ENCODE measurements at regions not wholly inside any gene's neighbourhood (a gene's known extent, or its start where the extent isn't known, plus 50 kb on each side); places are given as distances from the start of the nearest gene placed in this dataset.

DNA sequence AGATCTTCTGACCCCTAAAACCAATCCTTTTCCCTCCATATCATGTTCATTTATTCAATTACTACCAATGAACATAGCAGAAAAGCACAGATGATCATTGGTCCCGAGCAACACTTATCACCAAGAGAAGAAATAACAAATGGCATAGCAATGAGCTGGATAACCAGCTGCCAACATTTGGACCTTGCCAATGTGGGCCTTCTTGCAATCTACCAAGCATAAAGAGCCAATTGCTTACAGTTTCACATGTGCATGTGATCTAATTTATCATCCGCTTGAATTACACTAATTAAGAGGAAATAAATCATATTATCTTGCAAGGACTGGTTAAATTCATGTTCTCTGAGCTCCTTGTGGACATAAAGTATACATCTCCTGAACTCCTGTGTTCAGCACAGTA is 134.8 kb upstream of the HMGA2 start:
- H3K4me1 Mint-ChIP-seq (ENCODE audit: low read depth), result no peaks in the 10 kb centered on the region
- H3K9me3 Mint-ChIP-seq, result peaks cover 1% of the 10 kb centered on the region
- no peak overlapping the region for H3K4me3 Mint-ChIP-seq
- no peak overlapping the region for H3K27ac Mint-ChIP-seq
- intact Hi-C loops (cut with micrococcal nuclease), result no loop called here
- CTCF ChIA-PET, result interaction anchor here (1.0 to 1.8 kb wide), 3 partner anchors 42 to 133 kb away, joined by 3 to 8 read pairs (median 7); no protein-coding TSS in a partner anchor
- peaks cover 9% of the 10 kb centered on the region for H3K27me3 Mint-ChIP-seq (ENCODE audit: low read depth)
- no peak for DNase-seq
- no peaks in the 10 kb centered on the region for H3K36me3 Mint-ChIP-seq (ENCODE audit: low read depth)

DNA sequence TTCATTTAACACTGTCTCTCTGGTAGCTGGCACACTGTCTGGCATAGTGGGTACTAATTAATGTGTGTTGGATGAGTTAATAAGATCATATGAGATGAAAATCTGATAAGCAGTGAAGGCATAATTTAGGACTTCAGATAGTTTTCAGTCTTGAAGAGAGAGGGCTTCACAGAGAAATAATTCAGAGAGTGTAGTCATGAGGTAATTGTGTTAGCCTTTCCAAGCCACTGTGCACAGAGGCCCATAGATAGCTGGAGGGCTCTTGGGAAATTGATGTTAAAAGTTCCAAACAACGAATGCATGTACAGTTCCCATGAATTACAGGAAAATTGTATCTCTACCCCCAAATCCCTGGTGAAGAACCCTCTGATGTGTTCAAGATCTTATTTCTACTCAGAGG is 133.8 kb upstream of the HMGA2 start:
- Mint-ChIP-seq H3K27ac (no peak overlapping the region), H3K9me3 (peaks cover 1% of the 10 kb centered on the region), H3K27me3 (ENCODE audit: low read depth) (peaks cover 9% of the 10 kb centered on the region), H3K36me3 (ENCODE audit: low read depth) (no peaks in the 10 kb centered on the region), H3K4me1 (ENCODE audit: low read depth) (no peaks in the 10 kb centered on the region), H3K4me3 (no peak overlapping the region)
- intact Hi-C loops (cut with micrococcal nuclease), result no loop called here
- CTCF ChIA-PET, result interaction anchor here (1.6 to 1.8 kb wide), 2 partner anchors 43 to 134 kb away, joined by 7 to 8 read pairs; no protein-coding TSS in a partner anchor
- DNase-seq, result no peak

DNA sequence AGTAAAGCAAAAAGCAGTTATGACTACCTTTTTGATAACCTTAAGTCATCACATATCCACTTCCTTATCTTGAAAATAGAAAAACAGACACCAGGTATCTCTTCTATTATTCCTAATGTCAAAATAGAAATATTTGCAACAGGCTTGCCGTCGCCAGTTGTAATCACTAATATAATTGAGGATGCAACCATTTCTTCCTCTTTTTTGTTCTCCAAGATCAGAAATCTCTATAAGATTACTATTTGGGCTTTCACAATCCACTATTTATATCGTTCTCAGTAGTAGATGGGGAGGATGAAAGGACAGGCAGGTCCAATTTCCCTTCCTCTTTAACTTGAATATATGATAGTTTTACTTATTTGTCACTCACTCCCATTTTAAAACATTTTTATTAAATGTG is 130.2 kb upstream of the HMGA2 start:
- intact Hi-C loops (cut with micrococcal nuclease), result no loop called here
- Mint-ChIP-seq H3K27ac (no peak overlapping the region), H3K4me1 (ENCODE audit: low read depth) (no peaks in the 10 kb centered on the region), H3K9me3 (no peaks in the 10 kb centered on the region), H3K27me3 (ENCODE audit: low read depth) (peaks cover 14% of the 10 kb centered on the region), H3K36me3 (ENCODE audit: low read depth) (no peaks in the 10 kb centered on the region), H3K4me3 (no peak overlapping the region)
- no peak for DNase-seq
- CTCF ChIA-PET, result no interaction called here

DNA sequence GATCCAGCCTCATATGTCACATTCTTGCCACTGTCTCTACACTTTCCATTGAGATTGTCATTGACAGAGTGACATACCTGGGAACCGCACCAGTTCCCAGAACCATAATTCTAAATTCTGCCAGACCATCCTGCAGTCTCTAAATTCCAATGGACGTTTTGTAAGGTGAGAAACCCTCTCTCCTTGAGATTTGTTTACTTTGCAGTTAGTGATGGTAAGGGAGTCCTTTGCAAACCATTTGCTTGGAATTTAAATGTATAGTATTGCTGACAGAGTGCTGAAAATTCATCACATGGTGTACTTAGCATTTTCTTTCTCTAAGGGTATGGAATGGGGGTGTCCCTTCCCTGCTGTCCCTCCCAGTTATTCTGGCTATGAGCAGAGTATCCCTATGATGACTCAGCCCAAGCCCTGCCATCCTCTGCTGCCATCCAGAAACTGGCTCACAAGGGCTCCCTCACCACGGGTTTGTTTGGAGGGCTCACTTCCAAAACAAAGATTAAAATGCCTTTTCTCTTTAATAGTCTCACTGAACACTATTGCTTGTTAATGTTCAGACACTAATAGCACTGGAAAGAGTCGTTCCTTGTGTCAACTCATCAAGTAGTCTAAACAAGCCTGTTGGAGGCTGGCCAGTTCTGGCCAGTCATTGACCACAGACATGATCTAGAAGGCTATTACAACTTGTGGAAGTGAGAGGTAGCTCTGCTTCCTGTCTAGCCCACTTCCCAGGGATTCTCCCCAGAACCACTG is 129.0 kb upstream of the HMGA2 start:
- Mint-ChIP-seq H3K27ac (no peak overlapping the region), H3K9me3 (no peaks in the 10 kb centered on the region), H3K36me3 (ENCODE audit: low read depth) (no peaks in the 10 kb centered on the region), H3K27me3 (ENCODE audit: low read depth) (peaks cover 14% of the 10 kb centered on the region), H3K4me3 (no peak overlapping the region), H3K4me1 (ENCODE audit: low read depth) (no peaks in the 10 kb centered on the region)
- intact Hi-C loops (cut with micrococcal nuclease), result no loop called here
- CTCF ChIA-PET, result no interaction called here
- no peak for DNase-seq

DNA sequence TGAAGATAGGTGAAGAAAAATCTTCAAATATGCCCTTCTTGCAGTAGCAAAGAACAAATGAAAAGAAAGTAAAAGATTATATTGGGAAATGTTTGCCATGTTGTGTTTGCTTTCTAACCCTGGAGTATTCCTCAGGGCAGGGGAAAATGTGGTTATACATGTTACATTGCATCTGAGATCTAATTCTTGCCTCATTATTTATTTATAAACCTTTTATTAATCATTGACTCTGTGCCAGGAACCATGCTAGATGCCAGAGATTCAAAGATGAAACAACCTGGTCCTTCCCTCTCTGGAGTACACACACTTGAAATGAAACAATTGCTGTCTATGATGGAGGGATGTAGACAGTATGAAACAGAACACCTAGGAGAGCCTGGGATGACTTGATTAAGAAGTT is 128.1 kb upstream of the HMGA2 start:
- peaks cover 11% of the 10 kb centered on the region for H3K27me3 Mint-ChIP-seq (ENCODE audit: low read depth)
- CTCF ChIA-PET, result interaction anchor here (0.6 kb wide), 1 partner anchor 93 kb away, joined by 3 read pairs; no protein-coding TSS in a partner anchor
- no peak for DNase-seq

DNA sequence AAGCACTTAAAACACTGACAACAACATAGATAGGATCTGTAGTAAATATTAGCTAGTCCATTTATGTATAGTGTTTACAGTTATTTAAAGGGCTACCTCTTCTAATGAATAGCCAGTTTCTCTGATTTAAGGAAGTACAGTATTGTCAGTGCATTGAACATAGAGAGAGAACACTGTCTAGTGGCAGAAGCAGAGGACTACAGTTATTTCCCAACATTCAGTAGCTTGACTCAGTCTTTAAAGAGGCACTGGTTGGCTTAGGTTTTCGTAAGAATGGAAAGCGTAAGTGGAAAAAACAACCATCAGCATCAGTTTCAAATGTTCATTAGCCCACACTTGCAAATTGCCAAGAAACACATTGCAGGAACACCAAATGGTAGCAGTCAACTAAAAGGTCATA is 125.0 kb upstream of the HMGA2 start:
- H3K9me3 Mint-ChIP-seq, result peaks cover 3% of the 10 kb centered on the region
- H3K4me1 Mint-ChIP-seq (ENCODE audit: low read depth), result no peaks in the 10 kb centered on the region
- H3K4me3 Mint-ChIP-seq, result no peak overlapping the region
- CTCF ChIA-PET, result interaction anchor here (0.6 kb wide), 1 partner anchor 1853 kb away, joined by 4 read pairs; no protein-coding TSS in a partner anchor
- H3K27ac Mint-ChIP-seq, result no peak overlapping the region
- H3K36me3 Mint-ChIP-seq (ENCODE audit: low read depth), result peaks cover 2% of the 10 kb centered on the region
- no peak for DNase-seq
- H3K27me3 Mint-ChIP-seq (ENCODE audit: low read depth), result peaks cover 11% of the 10 kb centered on the region
- intact Hi-C loops (cut with micrococcal nuclease), result no loop called here

More for the DNA sequence above, 128.1 kb upstream of the HMGA2 start:
- Mint-ChIP-seq H3K4me3 (no peak overlapping the region), H3K36me3 (ENCODE audit: low read depth) (no peaks in the 10 kb centered on the region), H3K4me1 (ENCODE audit: low read depth) (no peaks in the 10 kb centered on the region), H3K27ac (no peak overlapping the region), H3K9me3 (peaks cover 3% of the 10 kb centered on the region)
- intact Hi-C loops (cut with micrococcal nuclease), result no loop called here

DNA sequence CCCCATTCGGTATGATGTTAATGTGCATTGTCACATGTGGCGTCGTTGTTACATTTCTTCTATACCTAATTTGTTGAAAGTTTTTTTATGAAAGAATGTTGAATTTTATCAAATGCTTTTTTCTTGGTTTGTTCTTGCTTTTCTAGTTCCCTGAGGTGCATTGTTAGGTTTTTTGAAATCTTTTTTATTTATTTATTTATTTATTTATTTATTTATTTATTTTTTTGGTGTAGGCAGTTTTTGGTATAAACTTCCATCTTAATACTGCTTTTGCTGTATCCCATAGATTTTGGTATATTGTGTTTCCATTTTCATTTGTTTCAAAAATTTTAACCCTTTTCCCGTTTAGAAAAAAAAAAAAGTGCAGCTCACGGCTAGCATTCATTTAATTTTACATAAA is 121.1 kb upstream of the HMGA2 start:
- CTCF ChIA-PET, result no interaction called here
- H3K9me3 Mint-ChIP-seq, result peaks cover 21% of the 10 kb centered on the region
- peaks cover 5% of the 10 kb centered on the region for H3K27me3 Mint-ChIP-seq (ENCODE audit: low read depth)
- DNase-seq, result no peak
- H3K36me3 Mint-ChIP-seq (ENCODE audit: low read depth), result peaks cover 4% of the 10 kb centered on the region
- H3K4me3 Mint-ChIP-seq, result no peak overlapping the region
- intact Hi-C loops (cut with micrococcal nuclease), result no loop called here
- H3K4me1 Mint-ChIP-seq (ENCODE audit: low read depth), result no peaks in the 10 kb centered on the region
- no peak overlapping the region for H3K27ac Mint-ChIP-seq

DNA sequence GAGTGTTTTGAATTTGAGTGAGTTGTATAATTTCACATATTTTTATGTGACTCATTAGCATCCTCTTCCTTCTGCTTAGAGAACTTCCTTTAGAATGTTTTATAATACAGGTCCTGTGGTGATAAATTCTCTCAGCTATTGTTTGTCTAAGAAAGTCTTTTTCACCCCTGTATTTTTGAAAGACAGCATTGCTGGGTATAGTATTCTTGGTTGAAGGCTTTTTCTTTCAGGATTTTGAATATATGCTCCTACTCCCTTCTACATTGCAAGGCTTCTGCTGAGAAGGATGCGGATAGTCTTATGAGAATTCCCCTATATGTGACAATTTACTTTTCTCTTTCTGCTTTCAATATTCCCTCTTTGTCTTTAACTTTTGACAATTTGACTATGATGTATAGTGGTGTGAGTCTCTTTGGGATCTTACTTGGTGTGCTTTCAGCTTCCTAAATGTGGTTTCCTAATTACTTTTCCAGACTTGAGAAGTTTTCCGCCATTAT is 118.9 kb upstream of the HMGA2 start:
- peaks cover 4% of the 10 kb centered on the region for H3K36me3 Mint-ChIP-seq (ENCODE audit: low read depth)
- no peak for DNase-seq
- H3K27ac Mint-ChIP-seq, result no peak overlapping the region
- H3K4me3 Mint-ChIP-seq, result no peak overlapping the region
- CTCF ChIA-PET, result no interaction called here
- intact Hi-C loops (cut with micrococcal nuclease), result no loop called here
- peaks cover 21% of the 10 kb centered on the region for H3K9me3 Mint-ChIP-seq
- peaks cover 3% of the 10 kb centered on the region for H3K27me3 Mint-ChIP-seq (ENCODE audit: low read depth)
- H3K4me1 Mint-ChIP-seq (ENCODE audit: low read depth), result no peaks in the 10 kb centered on the region

DNA sequence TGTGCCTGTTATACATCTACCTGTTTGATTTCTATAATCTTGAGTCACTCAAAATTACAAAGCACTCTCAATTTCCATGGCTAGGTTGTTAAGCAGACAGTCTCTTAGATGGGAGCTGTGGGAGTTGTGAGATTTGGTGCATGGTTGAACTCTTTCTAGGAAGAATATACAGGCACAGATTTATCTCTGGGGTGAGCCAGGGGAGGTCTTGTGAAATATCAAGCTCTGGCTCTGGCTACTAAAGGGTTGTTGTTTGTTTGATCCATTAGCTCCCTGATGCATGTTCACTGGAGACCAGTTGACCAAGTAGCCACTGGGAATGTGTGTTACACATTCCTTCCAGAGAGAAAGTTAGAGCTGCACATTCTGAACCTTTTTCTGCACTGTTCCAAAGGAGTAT is 117.2 kb upstream of the HMGA2 start:
- intact Hi-C loops (cut with micrococcal nuclease), result no loop called here

DNA sequence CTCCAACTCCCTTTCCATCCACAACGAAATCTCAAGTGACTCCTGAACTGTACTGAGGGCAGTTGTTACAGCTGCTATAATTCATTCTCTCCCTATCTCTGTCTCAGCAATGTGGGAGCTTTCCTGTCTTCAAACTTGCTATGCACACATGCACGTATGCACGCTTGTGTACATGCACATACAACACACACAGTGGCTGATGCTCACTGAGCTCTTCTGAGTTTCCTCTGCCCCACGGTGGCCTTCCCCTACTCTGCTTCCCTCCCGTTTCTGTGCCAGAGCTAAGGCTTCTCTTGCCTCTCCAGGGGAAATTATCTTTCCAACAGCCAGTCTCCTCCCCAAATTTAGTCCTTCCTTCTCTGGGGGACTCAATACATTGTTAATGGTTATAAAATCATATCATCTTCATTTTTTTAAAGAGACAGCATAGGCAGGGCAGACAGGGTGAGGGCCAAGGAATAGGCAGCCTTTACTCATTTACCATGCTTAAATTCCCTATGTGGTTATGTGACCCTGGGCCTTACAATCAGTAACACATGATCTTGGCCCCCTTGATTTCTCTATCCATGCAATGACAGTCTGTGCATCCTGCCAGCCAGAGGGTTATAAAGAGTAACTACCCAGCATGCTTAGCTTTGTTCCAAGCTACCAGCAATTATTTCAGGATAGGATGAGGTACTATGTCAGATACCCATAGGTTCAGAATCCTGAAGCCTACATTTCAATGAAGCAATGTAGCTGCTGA is 111.9 kb upstream of the HMGA2 start:
- CTCF ChIA-PET, result no interaction called here
- Mint-ChIP-seq H3K27me3 (ENCODE audit: low read depth) (peaks cover 8% of the 10 kb centered on the region), H3K4me3 (no peak overlapping the region), H3K4me1 (ENCODE audit: low read depth) (no peaks in the 10 kb centered on the region), H3K27ac (no peak overlapping the region), H3K36me3 (ENCODE audit: low read depth) (no peaks in the 10 kb centered on the region), H3K9me3 (no peaks in the 10 kb centered on the region)
- DNase-seq, result no peak
- intact Hi-C loops (cut with micrococcal nuclease), result no loop called here

More for the DNA sequence above, 117.2 kb upstream of the HMGA2 start:
- no peak for DNase-seq
- CTCF ChIA-PET, result no interaction called here
- peaks cover 5% of the 10 kb centered on the region for H3K27me3 Mint-ChIP-seq (ENCODE audit: low read depth)
- H3K4me1 Mint-ChIP-seq (ENCODE audit: low read depth), result no peaks in the 10 kb centered on the region
- H3K36me3 Mint-ChIP-seq (ENCODE audit: low read depth), result peaks cover 4% of the 10 kb centered on the region
- H3K27ac Mint-ChIP-seq, result no peak overlapping the region
- peaks cover 18% of the 10 kb centered on the region for H3K9me3 Mint-ChIP-seq
- H3K4me3 Mint-ChIP-seq, result no peak overlapping the region

DNA sequence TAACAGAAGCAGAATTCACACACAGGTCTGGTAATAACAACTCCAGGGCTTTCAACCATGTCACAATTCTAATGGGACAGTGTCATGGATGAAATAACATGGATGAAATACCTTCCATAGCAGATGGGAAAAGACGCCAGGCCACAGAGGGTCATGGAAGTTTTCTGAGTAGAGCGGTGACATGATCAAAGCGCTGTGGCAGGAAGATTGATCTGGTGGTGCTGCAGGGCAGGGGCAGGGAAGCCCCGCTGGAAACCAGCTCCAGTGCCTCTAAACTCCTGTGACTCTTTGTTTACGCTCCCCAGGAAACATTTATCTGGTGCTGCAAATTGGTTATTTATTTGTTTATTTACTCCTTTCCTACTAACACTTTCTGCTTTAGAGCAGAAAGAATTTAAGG is 108.3 kb upstream of the HMGA2 start:
- intact Hi-C loops (cut with micrococcal nuclease), result no loop called here
- CTCF ChIA-PET, result interaction anchor here (1.4 kb wide), 1 partner anchor 159 kb away, joined by 4 read pairs; no protein-coding TSS in a partner anchor

DNA sequence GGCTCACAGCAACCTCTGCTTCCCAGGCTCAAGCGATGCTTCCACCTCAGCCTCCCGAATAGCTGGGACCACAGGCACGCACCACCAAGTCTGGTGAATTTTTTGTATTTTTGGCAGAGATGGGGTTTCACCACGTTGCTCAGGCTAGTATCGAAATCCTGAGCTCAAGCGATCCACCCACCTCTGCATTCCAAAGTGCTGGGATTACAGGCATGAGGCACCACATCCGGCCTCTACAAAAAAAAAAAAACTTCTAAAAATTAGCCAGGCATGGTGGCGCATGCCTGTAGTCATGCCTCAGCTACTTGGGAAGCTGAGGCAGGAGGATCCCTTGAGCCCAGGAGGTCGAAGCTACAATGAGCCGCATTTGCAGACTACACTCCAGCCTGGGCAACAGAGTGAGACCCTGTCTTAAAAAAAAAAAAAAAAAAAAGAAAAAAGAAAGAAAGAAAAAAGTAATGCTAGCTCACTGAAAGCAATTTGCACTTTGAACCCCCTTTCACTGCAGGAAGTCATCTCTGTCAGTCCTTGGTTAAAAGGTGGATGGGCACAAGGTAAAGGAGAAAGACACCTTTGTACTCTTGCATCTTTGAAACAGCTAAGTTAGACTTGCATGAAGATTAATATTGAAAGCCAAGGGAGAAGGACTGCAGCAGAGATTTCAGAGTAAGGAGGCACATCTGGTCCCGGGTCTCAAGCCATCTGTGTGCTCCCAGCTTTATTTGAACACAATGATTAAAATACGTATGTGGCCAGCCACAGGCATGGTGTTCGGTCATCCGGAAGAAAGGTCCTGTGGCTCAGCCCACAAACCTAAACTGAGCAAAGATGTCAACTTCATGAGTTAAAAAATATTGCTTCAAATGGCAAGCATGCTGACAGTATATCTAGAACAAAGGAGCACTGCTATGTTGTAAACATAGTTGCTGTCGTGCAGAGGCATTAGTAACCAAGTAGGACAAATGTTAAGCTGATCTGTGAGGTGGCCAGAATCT is 103.8 kb upstream of the HMGA2 start:
- Mint-ChIP-seq H3K36me3 (ENCODE audit: low read depth) (no peaks in the 10 kb centered on the region), H3K9me3 (no peaks in the 10 kb centered on the region), H3K27ac (no peak overlapping the region), H3K4me1 (ENCODE audit: low read depth) (no peaks in the 10 kb centered on the region), H3K4me3 (no peak overlapping the region), H3K27me3 (ENCODE audit: low read depth) (peaks cover 32% of the 10 kb centered on the region)
- CTCF ChIA-PET, result no interaction called here
- no peak for DNase-seq
- intact Hi-C loops (cut with micrococcal nuclease), result no loop called here

More for the DNA sequence above, 108.3 kb upstream of the HMGA2 start:
- H3K4me1 Mint-ChIP-seq (ENCODE audit: low read depth), result no peaks in the 10 kb centered on the region
- no peak overlapping the region for H3K27ac Mint-ChIP-seq
- H3K36me3 Mint-ChIP-seq (ENCODE audit: low read depth), result no peaks in the 10 kb centered on the region
- H3K27me3 Mint-ChIP-seq (ENCODE audit: low read depth), result peaks cover 15% of the 10 kb centered on the region
- no peak for DNase-seq
- H3K9me3 Mint-ChIP-seq, result no peaks in the 10 kb centered on the region
- H3K4me3 Mint-ChIP-seq, result no peak overlapping the region

Measured in activated naive CD4-positive, alpha-beta T cell treated with anti-CD3 and anti-CD28 coated beads for 36 hours (primary cell).